ENCODE measurements at regions not wholly inside any gene's neighbourhood (a gene's known extent, or its start where the extent isn't known, plus 50 kb on each side); places are given as distances from the start of the nearest gene placed in this dataset.

DNA sequence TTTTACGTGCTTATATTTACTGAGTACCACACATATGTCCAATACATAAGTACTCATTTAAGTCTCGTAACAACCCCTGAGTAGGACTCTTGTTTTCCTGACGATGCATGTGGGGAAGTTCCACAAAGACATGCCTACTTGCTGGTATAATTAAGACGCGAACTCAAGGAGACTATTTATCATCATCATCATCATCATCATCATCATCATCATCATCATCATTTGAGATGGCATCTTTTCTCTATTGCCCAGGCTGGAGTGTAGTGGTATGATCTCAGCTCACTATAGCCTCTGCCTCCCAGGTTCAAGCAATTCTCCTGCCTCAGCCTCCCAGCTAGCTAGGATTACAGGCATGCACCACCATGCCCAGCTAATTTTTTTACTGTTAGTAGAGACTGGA is 809.9 kb upstream of the EEF2KMT start:
- TF ChIP-seq SIN3A (IDR thresholded peaks at IDR 0.05; ENCODE audit: borderline replicate concordance, insufficient read depth, low read length) (no peak), FOXP2 (optimal IDR thresholded peaks at IDR 0.05; ENCODE audit: borderline replicate concordance, extremely low read depth, extremely low read length, insufficient read depth) (no peak), POLR2AphosphoS5 (IDR thresholded peaks at IDR 0.05; ENCODE audit: low read depth, low read length) (no peak), TAF1 (IDR thresholded peaks at IDR 0.05; ENCODE audit: borderline replicate concordance, insufficient read depth, low read length) (no peak)
- TF ChIP-seq, protein P1, sequence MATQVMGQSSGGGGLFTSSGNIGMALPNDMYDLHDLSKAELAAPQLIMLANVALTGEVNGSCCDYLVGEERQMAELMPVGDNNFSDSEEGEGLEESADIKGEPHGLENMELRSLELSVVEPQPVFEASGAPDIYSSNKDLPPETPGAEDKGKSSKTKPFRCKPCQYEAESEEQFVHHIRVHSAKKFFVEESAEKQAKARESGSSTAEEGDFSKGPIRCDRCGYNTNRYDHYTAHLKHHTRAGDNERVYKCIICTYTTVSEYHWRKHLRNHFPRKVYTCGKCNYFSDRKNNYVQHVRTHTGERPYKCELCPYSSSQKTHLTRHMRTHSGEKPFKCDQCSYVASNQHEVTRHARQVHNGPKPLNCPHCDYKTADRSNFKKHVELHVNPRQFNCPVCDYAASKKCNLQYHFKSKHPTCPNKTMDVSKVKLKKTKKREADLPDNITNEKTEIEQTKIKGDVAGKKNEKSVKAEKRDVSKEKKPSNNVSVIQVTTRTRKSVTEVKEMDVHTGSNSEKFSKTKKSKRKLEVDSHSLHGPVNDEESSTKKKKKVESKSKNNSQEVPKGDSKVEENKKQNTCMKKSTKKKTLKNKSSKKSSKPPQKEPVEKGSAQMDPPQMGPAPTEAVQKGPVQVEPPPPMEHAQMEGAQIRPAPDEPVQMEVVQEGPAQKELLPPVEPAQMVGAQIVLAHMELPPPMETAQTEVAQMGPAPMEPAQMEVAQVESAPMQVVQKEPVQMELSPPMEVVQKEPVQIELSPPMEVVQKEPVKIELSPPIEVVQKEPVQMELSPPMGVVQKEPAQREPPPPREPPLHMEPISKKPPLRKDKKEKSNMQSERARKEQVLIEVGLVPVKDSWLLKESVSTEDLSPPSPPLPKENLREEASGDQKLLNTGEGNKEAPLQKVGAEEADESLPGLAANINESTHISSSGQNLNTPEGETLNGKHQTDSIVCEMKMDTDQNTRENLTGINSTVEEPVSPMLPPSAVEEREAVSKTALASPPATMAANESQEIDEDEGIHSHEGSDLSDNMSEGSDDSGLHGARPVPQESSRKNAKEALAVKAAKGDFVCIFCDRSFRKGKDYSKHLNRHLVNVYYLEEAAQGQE (IDR thresholded peaks at IDR 0.05; ENCODE audit: insufficient read depth in 1 of 2, low read depth in 2 of 2, low read length in 2 of 2), result no peak

DNA sequence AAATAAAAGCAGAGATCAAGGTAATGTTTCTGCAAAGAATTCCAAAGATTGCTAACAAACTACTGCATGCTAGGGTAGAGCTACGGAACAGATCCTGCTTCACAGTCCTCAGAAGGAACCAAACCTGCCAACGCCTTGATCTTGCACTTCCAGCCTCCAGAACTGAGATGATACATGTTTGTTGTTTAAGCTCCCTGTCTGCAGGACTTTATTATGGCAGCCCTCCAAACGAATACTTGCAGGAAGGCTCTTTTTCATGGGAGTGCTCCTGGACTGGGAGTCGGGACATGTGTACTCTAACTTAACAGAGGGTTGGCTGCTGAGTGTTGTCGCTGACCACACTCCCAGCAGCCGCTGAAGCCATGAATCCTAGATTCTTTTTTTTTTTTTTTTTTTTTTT is 808.8 kb upstream of the EEF2KMT start:
- TF ChIP-seq FOXP2 (optimal IDR thresholded peaks at IDR 0.05; ENCODE audit: borderline replicate concordance, extremely low read depth, extremely low read length, insufficient read depth) (no peak), TAF1 (IDR thresholded peaks at IDR 0.05; ENCODE audit: borderline replicate concordance, insufficient read depth, low read length) (no peak), POLR2AphosphoS5 (IDR thresholded peaks at IDR 0.05; ENCODE audit: low read depth, low read length) (no peak), SIN3A (IDR thresholded peaks at IDR 0.05; ENCODE audit: borderline replicate concordance, insufficient read depth, low read length) (no peak)
- TF ChIP-seq, protein P1 (IDR thresholded peaks at IDR 0.05; ENCODE audit: insufficient read depth in 1 of 2, low read depth in 2 of 2, low read length in 2 of 2), result no peak

DNA sequence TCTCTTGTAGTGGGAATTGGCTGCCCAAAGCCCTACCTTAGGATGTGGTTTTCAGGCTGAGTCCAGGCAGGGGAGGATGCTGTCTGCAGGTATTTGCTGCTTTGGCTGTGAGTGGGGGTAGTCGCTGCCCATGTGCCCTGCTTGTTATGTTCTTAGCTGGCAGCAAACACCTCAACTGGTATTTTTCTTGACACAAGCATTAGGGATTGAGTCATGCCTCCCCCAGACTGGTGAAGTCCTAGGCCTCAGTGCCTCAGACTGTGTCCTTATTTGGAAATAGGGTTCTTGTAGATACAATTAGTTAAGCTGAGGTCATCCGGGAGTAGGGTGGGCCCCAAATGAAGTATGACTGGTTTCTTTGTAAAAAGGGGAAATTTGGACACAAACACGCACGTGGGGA is 808.3 kb upstream of the EEF2KMT start:
- no peak for TF ChIP-seq POLR2AphosphoS5 (IDR thresholded peaks at IDR 0.05; ENCODE audit: low read depth, low read length)
- TF ChIP-seq, protein P1 (IDR thresholded peaks at IDR 0.05; ENCODE audit: insufficient read depth in 1 of 2, low read depth in 2 of 2, low read length in 2 of 2), result no peak
- TF ChIP-seq TAF1 (IDR thresholded peaks at IDR 0.05; ENCODE audit: borderline replicate concordance, insufficient read depth, low read length), result no peak
- no peak for TF ChIP-seq SIN3A (IDR thresholded peaks at IDR 0.05; ENCODE audit: borderline replicate concordance, insufficient read depth, low read length)
- no peak for TF ChIP-seq FOXP2 (optimal IDR thresholded peaks at IDR 0.05; ENCODE audit: borderline replicate concordance, extremely low read depth, extremely low read length, insufficient read depth)

DNA sequence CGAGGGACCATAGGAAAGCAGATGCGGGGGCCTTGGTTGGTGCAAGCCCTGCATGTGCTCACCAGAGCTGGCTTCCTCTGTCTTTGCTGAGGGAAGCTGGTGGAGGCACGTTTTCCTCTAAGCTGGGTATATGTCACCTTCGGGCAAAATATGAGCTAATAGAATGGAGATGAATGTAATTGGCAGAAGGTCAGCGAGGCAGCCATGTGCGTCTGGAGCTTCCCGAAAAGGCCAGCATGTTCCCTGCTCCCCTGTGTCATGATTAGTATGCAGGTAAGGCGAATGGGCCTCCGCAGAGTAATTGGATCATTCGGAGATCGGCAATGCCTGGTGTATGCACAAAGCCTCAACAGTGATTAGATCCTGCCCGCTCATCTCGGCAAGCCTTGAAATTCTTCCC is 806.2 kb upstream of the EEF2KMT start:
- TF ChIP-seq FOXP2 (optimal IDR thresholded peaks at IDR 0.05; ENCODE audit: borderline replicate concordance, extremely low read depth, extremely low read length, insufficient read depth) (no peak), TAF1 (IDR thresholded peaks at IDR 0.05; ENCODE audit: borderline replicate concordance, insufficient read depth, low read length) (no peak), POLR2AphosphoS5 (IDR thresholded peaks at IDR 0.05; ENCODE audit: low read depth, low read length) (no peak), SIN3A (IDR thresholded peaks at IDR 0.05; ENCODE audit: borderline replicate concordance, insufficient read depth, low read length) (no peak)
- TF ChIP-seq, protein P1 (IDR thresholded peaks at IDR 0.05; ENCODE audit: insufficient read depth in 1 of 2, low read depth in 2 of 2, low read length in 2 of 2), result no peak

DNA sequence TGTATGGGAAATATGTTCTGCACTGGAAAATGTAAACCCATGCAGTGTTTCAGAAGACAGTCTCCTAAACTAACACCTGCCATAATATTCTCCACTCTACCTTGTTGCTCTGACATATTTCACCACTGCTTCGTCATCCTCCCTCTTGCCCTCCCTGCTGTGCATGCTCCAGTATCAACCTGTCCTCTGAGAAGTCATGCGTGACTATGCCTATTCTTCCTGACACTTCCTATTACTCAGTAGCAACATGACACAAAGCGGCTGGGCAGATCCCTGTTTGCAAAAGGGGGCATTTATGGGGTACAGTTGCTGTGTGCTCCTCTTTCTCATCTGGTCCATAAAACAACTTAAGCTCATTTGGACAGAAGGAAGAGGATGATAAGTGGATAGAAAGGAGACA is 805.6 kb upstream of the EEF2KMT start:
- no peak for TF ChIP-seq TAF1 (IDR thresholded peaks at IDR 0.05; ENCODE audit: borderline replicate concordance, insufficient read depth, low read length)
- TF ChIP-seq, protein P1 (IDR thresholded peaks at IDR 0.05; ENCODE audit: insufficient read depth in 1 of 2, low read depth in 2 of 2, low read length in 2 of 2), result no peak
- no peak for TF ChIP-seq SIN3A (IDR thresholded peaks at IDR 0.05; ENCODE audit: borderline replicate concordance, insufficient read depth, low read length)
- TF ChIP-seq FOXP2 (optimal IDR thresholded peaks at IDR 0.05; ENCODE audit: borderline replicate concordance, extremely low read depth, extremely low read length, insufficient read depth), result no peak
- no peak for TF ChIP-seq POLR2AphosphoS5 (IDR thresholded peaks at IDR 0.05; ENCODE audit: low read depth, low read length)
